ENCODE measurements at regions not wholly inside any gene's neighbourhood (a gene's known extent, or its start where the extent isn't known, plus 50 kb on each side); places are given as distances from the start of the nearest gene placed in this dataset.
"Not testable (repeated sequence)": the region's sequence is repeated elsewhere in the genome, so short reads cannot be mapped to it uniquely, and the experiment has no call there.

GRCh38 chr6:67767046-67767822, 867.8 kb upstream of the ADGRB3 start:
- TF ChIP-seq, protein P1, sequence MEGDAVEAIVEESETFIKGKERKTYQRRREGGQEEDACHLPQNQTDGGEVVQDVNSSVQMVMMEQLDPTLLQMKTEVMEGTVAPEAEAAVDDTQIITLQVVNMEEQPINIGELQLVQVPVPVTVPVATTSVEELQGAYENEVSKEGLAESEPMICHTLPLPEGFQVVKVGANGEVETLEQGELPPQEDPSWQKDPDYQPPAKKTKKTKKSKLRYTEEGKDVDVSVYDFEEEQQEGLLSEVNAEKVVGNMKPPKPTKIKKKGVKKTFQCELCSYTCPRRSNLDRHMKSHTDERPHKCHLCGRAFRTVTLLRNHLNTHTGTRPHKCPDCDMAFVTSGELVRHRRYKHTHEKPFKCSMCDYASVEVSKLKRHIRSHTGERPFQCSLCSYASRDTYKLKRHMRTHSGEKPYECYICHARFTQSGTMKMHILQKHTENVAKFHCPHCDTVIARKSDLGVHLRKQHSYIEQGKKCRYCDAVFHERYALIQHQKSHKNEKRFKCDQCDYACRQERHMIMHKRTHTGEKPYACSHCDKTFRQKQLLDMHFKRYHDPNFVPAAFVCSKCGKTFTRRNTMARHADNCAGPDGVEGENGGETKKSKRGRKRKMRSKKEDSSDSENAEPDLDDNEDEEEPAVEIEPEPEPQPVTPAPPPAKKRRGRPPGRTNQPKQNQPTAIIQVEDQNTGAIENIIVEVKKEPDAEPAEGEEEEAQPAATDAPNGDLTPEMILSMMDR (IDR thresholded peaks at IDR 0.05; ENCODE audit: low read depth, low read length) = not testable (repeated sequence)
- TF ChIP-seq EZH2phosphoT487 (IDR thresholded peaks at IDR 0.05; ENCODE audit: low read depth) = not testable (repeated sequence)
